ENCODE measurements at regions not wholly inside any gene's neighbourhood (a gene's known extent, or its start where the extent isn't known, plus 50 kb on each side); places are given as distances from the start of the nearest gene placed in this dataset.

GRCh38 chr3:162842549-162843216 is 1346.1 kb downstream of the OTOL1 start:
- Histone ChIP-seq H3K4me1 (ENCODE audit: control insufficient read depth, insufficient read depth, low read length, poor library complexity, severe bottlenecking) (no peaks in the 10 kb centered on the region), H3K9me3 (ENCODE audit: control insufficient read depth, low read length) (no peaks in the 10 kb centered on the region), H3K27ac (ENCODE audit: low read depth, low read length, severe bottlenecking) (no peak overlapping the region), H3K4me3 (ENCODE audit: extremely low read depth, insufficient read depth, low read length, poor library complexity, severe bottlenecking) (no peak overlapping the region), H3K36me3 (ENCODE audit: control insufficient read depth, insufficient read depth, low read length) (no peaks in the 10 kb centered on the region)
- WGBS, 2 experiments (ENCODE audit: insufficient coverage in 2 of 2) = no CpG with 5 or more reads among the region's 4 CpGs

GRCh38 chr3:162845918-162846317 is 1349.3 kb downstream of the OTOL1 start:
- no peaks in the 10 kb centered on the region for H3K9me3 ChIP-seq (ENCODE audit: control insufficient read depth, low read length)
- H3K4me1 ChIP-seq (ENCODE audit: control insufficient read depth, insufficient read depth, low read length, poor library complexity, severe bottlenecking) = no peaks in the 10 kb centered on the region
- H3K27ac ChIP-seq (ENCODE audit: low read depth, low read length, severe bottlenecking) = no peak overlapping the region
- H3K36me3 ChIP-seq (ENCODE audit: control insufficient read depth, insufficient read depth, low read length) = no peaks in the 10 kb centered on the region
- WGBS, 2 experiments (ENCODE audit: insufficient coverage in 2 of 2) = 96 to 98% methylated on average over 4 to 6 of the region's 6 CpGs
- no peak overlapping the region for H3K4me3 ChIP-seq (ENCODE audit: extremely low read depth, insufficient read depth, low read length, poor library complexity, severe bottlenecking)

GRCh38 chr3:162847511-162847910 is 1350.9 kb downstream of the OTOL1 start:
- Histone ChIP-seq H3K4me3 (ENCODE audit: extremely low read depth, insufficient read depth, low read length, poor library complexity, severe bottlenecking) (no peak overlapping the region), H3K36me3 (ENCODE audit: control insufficient read depth, insufficient read depth, low read length) (no peaks in the 10 kb centered on the region), H3K9me3 (ENCODE audit: control insufficient read depth, low read length) (no peaks in the 10 kb centered on the region), H3K27ac (ENCODE audit: low read depth, low read length, severe bottlenecking) (no peak overlapping the region), H3K4me1 (ENCODE audit: control insufficient read depth, insufficient read depth, low read length, poor library complexity, severe bottlenecking) (no peaks in the 10 kb centered on the region)

GRCh38 chr3:162863579-162863978 is 1367.0 kb downstream of the OTOL1 start:
- WGBS, 2 experiments (ENCODE audit: insufficient coverage in 2 of 2) = no CpG with 5 or more reads among the region's 1 CpG
- no peaks in the 10 kb centered on the region for H3K9me3 ChIP-seq (ENCODE audit: control insufficient read depth, low read length)
- no peak overlapping the region for H3K4me3 ChIP-seq (ENCODE audit: extremely low read depth, insufficient read depth, low read length, poor library complexity, severe bottlenecking)
- H3K36me3 ChIP-seq (ENCODE audit: control insufficient read depth, insufficient read depth, low read length) = no peaks in the 10 kb centered on the region
- H3K27ac ChIP-seq (ENCODE audit: low read depth, low read length, severe bottlenecking) = no peak overlapping the region
- no peaks in the 10 kb centered on the region for H3K4me1 ChIP-seq (ENCODE audit: control insufficient read depth, insufficient read depth, low read length, poor library complexity, severe bottlenecking)

GRCh38 chr3:162865466-162865865 is 1368.9 kb downstream of the OTOL1 start:
- no peaks in the 10 kb centered on the region for H3K4me1 ChIP-seq (ENCODE audit: control insufficient read depth, insufficient read depth, low read length, poor library complexity, severe bottlenecking)
- WGBS, 2 experiments (ENCODE audit: insufficient coverage in 2 of 2) = 80% methylated on average over 1 of the region's 1 CpG; no CpG with 5 or more reads in 1 of the 2 experiments
- no peak overlapping the region for H3K27ac ChIP-seq (ENCODE audit: low read depth, low read length, severe bottlenecking)
- no peaks in the 10 kb centered on the region for H3K36me3 ChIP-seq (ENCODE audit: control insufficient read depth, insufficient read depth, low read length)
- H3K9me3 ChIP-seq (ENCODE audit: control insufficient read depth, low read length) = no peaks in the 10 kb centered on the region
- H3K4me3 ChIP-seq (ENCODE audit: extremely low read depth, insufficient read depth, low read length, poor library complexity, severe bottlenecking) = no peak overlapping the region

GRCh38 chr3:162879021-162879562 is 1382.5 kb downstream of the OTOL1 start:
- Histone ChIP-seq H3K27ac (ENCODE audit: low read depth, low read length, severe bottlenecking) (no peak overlapping the region), H3K4me3 (ENCODE audit: extremely low read depth, insufficient read depth, low read length, poor library complexity, severe bottlenecking) (no peak overlapping the region), H3K36me3 (ENCODE audit: control insufficient read depth, insufficient read depth, low read length) (no peaks in the 10 kb centered on the region), H3K9me3 (ENCODE audit: control insufficient read depth, low read length) (no peaks in the 10 kb centered on the region), H3K4me1 (ENCODE audit: control insufficient read depth, insufficient read depth, low read length, poor library complexity, severe bottlenecking) (no peaks in the 10 kb centered on the region)
- no CpG with 5 or more reads among the region's 1 CpG for WGBS, 2 experiments (ENCODE audit: insufficient coverage in 2 of 2)

GRCh38 chr3:162884373-162884772 is 1387.8 kb downstream of the OTOL1 start:
- 71 to 75% methylated on average over 1 of the region's 2 CpGs for WGBS, 2 experiments (ENCODE audit: insufficient coverage in 2 of 2)
- no peaks in the 10 kb centered on the region for H3K36me3 ChIP-seq (ENCODE audit: control insufficient read depth, insufficient read depth, low read length)
- no peak overlapping the region for H3K27ac ChIP-seq (ENCODE audit: low read depth, low read length, severe bottlenecking)
- no peaks in the 10 kb centered on the region for H3K9me3 ChIP-seq (ENCODE audit: control insufficient read depth, low read length)
- H3K4me3 ChIP-seq (ENCODE audit: extremely low read depth, insufficient read depth, low read length, poor library complexity, severe bottlenecking) = no peak overlapping the region
- no peaks in the 10 kb centered on the region for H3K4me1 ChIP-seq (ENCODE audit: control insufficient read depth, insufficient read depth, low read length, poor library complexity, severe bottlenecking)

GRCh38 chr3:162892921-162893793 is 1396.5 kb downstream of the OTOL1 start:
- Histone ChIP-seq H3K4me3 (ENCODE audit: extremely low read depth, insufficient read depth, low read length, poor library complexity, severe bottlenecking) (no peak overlapping the region), H3K36me3 (ENCODE audit: control insufficient read depth, insufficient read depth, low read length) (no peaks in the 10 kb centered on the region), H3K9me3 (ENCODE audit: control insufficient read depth, low read length) (no peaks in the 10 kb centered on the region), H3K4me1 (ENCODE audit: control insufficient read depth, insufficient read depth, low read length, poor library complexity, severe bottlenecking) (no peaks in the 10 kb centered on the region), H3K27ac (ENCODE audit: low read depth, low read length, severe bottlenecking) (no peak overlapping the region)
- WGBS, 2 experiments (ENCODE audit: insufficient coverage in 2 of 2) = 86 to 100% methylated on average over 1 of the region's 6 CpGs

GRCh38 chr3:162897291-162897690 is 1400.7 kb downstream of the OTOL1 start:
- H3K36me3 ChIP-seq (ENCODE audit: control insufficient read depth, insufficient read depth, low read length) = no peaks in the 10 kb centered on the region
- no peak overlapping the region for H3K27ac ChIP-seq (ENCODE audit: low read depth, low read length, severe bottlenecking)
- no peak overlapping the region for H3K4me3 ChIP-seq (ENCODE audit: extremely low read depth, insufficient read depth, low read length, poor library complexity, severe bottlenecking)
- H3K4me1 ChIP-seq (ENCODE audit: control insufficient read depth, insufficient read depth, low read length, poor library complexity, severe bottlenecking) = no peaks in the 10 kb centered on the region
- H3K9me3 ChIP-seq (ENCODE audit: control insufficient read depth, low read length) = no peaks in the 10 kb centered on the region

GRCh38 chr3:162932503-162932902 is 1435.9 kb downstream of the OTOL1 start:
- no peak overlapping the region for H3K27ac ChIP-seq (ENCODE audit: low read depth, low read length, severe bottlenecking)
- no peaks in the 10 kb centered on the region for H3K36me3 ChIP-seq (ENCODE audit: control insufficient read depth, insufficient read depth, low read length)
- no peaks in the 10 kb centered on the region for H3K4me1 ChIP-seq (ENCODE audit: control insufficient read depth, insufficient read depth, low read length, poor library complexity, severe bottlenecking)
- no peaks in the 10 kb centered on the region for H3K9me3 ChIP-seq (ENCODE audit: control insufficient read depth, low read length)
- WGBS, 2 experiments (ENCODE audit: insufficient coverage in 2 of 2) = 100% methylated on average over 2 of the region's 2 CpGs; no CpG with 5 or more reads in 1 of the 2 experiments
- H3K4me3 ChIP-seq (ENCODE audit: extremely low read depth, insufficient read depth, low read length, poor library complexity, severe bottlenecking) = no peak overlapping the region

GRCh38 chr3:162933656-162934055 is 1437.0 kb downstream of the OTOL1 start:
- H3K27ac ChIP-seq (ENCODE audit: low read depth, low read length, severe bottlenecking) = no peak overlapping the region
- H3K4me1 ChIP-seq (ENCODE audit: control insufficient read depth, insufficient read depth, low read length, poor library complexity, severe bottlenecking) = no peaks in the 10 kb centered on the region
- no peak overlapping the region for H3K4me3 ChIP-seq (ENCODE audit: extremely low read depth, insufficient read depth, low read length, poor library complexity, severe bottlenecking)
- H3K36me3 ChIP-seq (ENCODE audit: control insufficient read depth, insufficient read depth, low read length) = no peaks in the 10 kb centered on the region
- H3K9me3 ChIP-seq (ENCODE audit: control insufficient read depth, low read length) = no peaks in the 10 kb centered on the region
- no CpG with 5 or more reads among the region's 2 CpGs for WGBS, 2 experiments (ENCODE audit: insufficient coverage in 2 of 2)
